ENCODE measurements at regions not wholly inside any gene's neighbourhood (a gene's known extent, or its start where the extent isn't known, plus 50 kb on each side); places are given as distances from the start of the nearest gene placed in this dataset.

- no peak overlapping the region for H3K27ac ChIP-seq
- no peaks in the 10 kb centered on the region for H3K4me1 ChIP-seq (replicated peaks)
- intact Hi-C loops (cut with DNase I) = no loop called here
- no peak for DNase-seq (ENCODE audit: low spot score)
- no peaks in the 10 kb centered on the region for H3K9me3 ChIP-seq
- TF ChIP-seq CTCF (IDR thresholded peaks at IDR 0.05) = no peak
- no peak for TF ChIP-seq POLR2A (IDR thresholded peaks at IDR 0.05)
- TF ChIP-seq POLR2AphosphoS5 (IDR thresholded peaks at IDR 0.05) = no peak
- 90% methylated on average over 30 of the region's 30 CpGs for WGBS
- H3K4me3 ChIP-seq = no peak overlapping the region
- H3K27me3 ChIP-seq (replicated peaks; ENCODE audit: insufficient read depth) = no peaks in the 10 kb centered on the region
- H3K36me3 ChIP-seq = no peaks in the 10 kb centered on the region
Observed at GRCh38 chr13:68523838-68524424, 1293.8 kb upstream of the PCDH9 start.

GRCh38 chr13:68522184-68522583 is 1292.0 kb upstream of the PCDH9 start:
- intact Hi-C loops (cut with DNase I) = no loop called here
- H3K27me3 ChIP-seq (replicated peaks; ENCODE audit: insufficient read depth) = no peaks in the 10 kb centered on the region
- H3K36me3 ChIP-seq = no peaks in the 10 kb centered on the region
- TF ChIP-seq POLR2A (IDR thresholded peaks at IDR 0.05) = no peak
- no peak for TF ChIP-seq POLR2AphosphoS5 (IDR thresholded peaks at IDR 0.05)
- no peak for TF ChIP-seq CTCF (IDR thresholded peaks at IDR 0.05)
- 50% methylated on average over 2 of the region's 2 CpGs for WGBS
- no peaks in the 10 kb centered on the region for H3K9me3 ChIP-seq
- no peak overlapping the region for H3K4me3 ChIP-seq
- no peak overlapping the region for H3K27ac ChIP-seq
- DNase-seq (ENCODE audit: low spot score) = no peak
- no peaks in the 10 kb centered on the region for H3K4me1 ChIP-seq (replicated peaks)

- Histone ChIP-seq H3K27ac (no peak overlapping the region), H3K4me3 (no peak overlapping the region), H3K36me3 (no peaks in the 10 kb centered on the region), H3K9me3 (no peaks in the 10 kb centered on the region), H3K27me3 (replicated peaks; ENCODE audit: insufficient read depth) (no peaks in the 10 kb centered on the region), H3K4me1 (replicated peaks) (no peaks in the 10 kb centered on the region)
- TF ChIP-seq POLR2AphosphoS5 (IDR thresholded peaks at IDR 0.05) = no peak
- TF ChIP-seq CTCF (IDR thresholded peaks at IDR 0.05) = no peak
- TF ChIP-seq POLR2A (IDR thresholded peaks at IDR 0.05) = no peak
- WGBS = 89% methylated on average over 4 of the region's 4 CpGs
- DNase-seq (ENCODE audit: low spot score) = no peak
- intact Hi-C loops (cut with DNase I) = no loop called here
Observed at GRCh38 chr13:68509734-68510621, 1279.8 kb upstream of the PCDH9 start.

GRCh38 chr13:68506888-68507551 is 1276.9 kb upstream of the PCDH9 start:
- H3K36me3 ChIP-seq = no peaks in the 10 kb centered on the region
- H3K4me3 ChIP-seq = no peak overlapping the region
- no peak for DNase-seq (ENCODE audit: low spot score)
- intact Hi-C loops (cut with DNase I) = no loop called here
- no peak overlapping the region for H3K27ac ChIP-seq
- no peaks in the 10 kb centered on the region for H3K27me3 ChIP-seq (replicated peaks; ENCODE audit: insufficient read depth)
- TF ChIP-seq CTCF (IDR thresholded peaks at IDR 0.05) (no peak), POLR2AphosphoS5 (IDR thresholded peaks at IDR 0.05) (no peak), POLR2A (IDR thresholded peaks at IDR 0.05) (no peak)
- WGBS = 60% methylated on average over 8 of the region's 8 CpGs
- no peaks in the 10 kb centered on the region for H3K4me1 ChIP-seq (replicated peaks)
- H3K9me3 ChIP-seq = no peaks in the 10 kb centered on the region
